ENCODE measurements at regions not wholly inside any gene's neighbourhood (a gene's known extent, or its start where the extent isn't known, plus 50 kb on each side); places are given as distances from the start of the nearest gene placed in this dataset.
"Not testable (repeated sequence)": the region's sequence is repeated elsewhere in the genome, so short reads cannot be mapped to it uniquely, and the experiment has no call there.

GRCh38 chr1:81738875-81739274 lies 61.9 kb upstream of the ADGRL2 start:
- no peak for DNase-seq

GRCh38 chr1:81733480-81733879 lies 67.3 kb upstream of the ADGRL2 start:
- DNase-seq: no peak

GRCh38 chr1:81731989-81732388 lies 68.7 kb upstream of the ADGRL2 start:
- DNase-seq: no peak

GRCh38 chr1:81730881-81731280 lies 69.9 kb upstream of the ADGRL2 start:
- no peak for DNase-seq

GRCh38 chr1:81730299-81730698 lies 70.4 kb upstream of the ADGRL2 start:
- DNase-seq: not testable (repeated sequence)

GRCh38 chr1:81729818-81730217 lies 70.9 kb upstream of the ADGRL2 start:
- no peak for DNase-seq

GRCh38 chr1:81729239-81729638 lies 71.5 kb upstream of the ADGRL2 start:
- no peak for DNase-seq

- no peak for DNase-seq
These were observed 74.9 kb upstream of the ADGRL2 start for GRCh38 chr1:81725823-81726222.

GRCh38 chr1:81722631-81723328 lies 78.0 kb upstream of the ADGRL2 start:
- not testable (repeated sequence) for DNase-seq

- DNase-seq: not testable (repeated sequence)
These were observed 80.5 kb upstream of the ADGRL2 start for GRCh38 chr1:81720256-81720655.

- DNase-seq: no peak
These were observed 83.5 kb upstream of the ADGRL2 start for GRCh38 chr1:81717230-81717629.

- DNase-seq: no peak
These were observed 85.3 kb upstream of the ADGRL2 start for GRCh38 chr1:81715391-81715790.

GRCh38 chr1:81714636-81715035 lies 86.1 kb upstream of the ADGRL2 start:
- DNase-seq: no peak

- no peak for DNase-seq
These were observed 88.3 kb upstream of the ADGRL2 start for GRCh38 chr1:81712425-81712824.

GRCh38 chr1:81710857-81711256 lies 89.9 kb upstream of the ADGRL2 start:
- no peak for DNase-seq

GRCh38 chr1:81708250-81708649 lies 92.5 kb upstream of the ADGRL2 start:
- no peak for DNase-seq

- DNase-seq: no peak
These were observed 93.9 kb upstream of the ADGRL2 start for GRCh38 chr1:81706650-81707435.

- DNase-seq: no peak
These were observed 96.8 kb upstream of the ADGRL2 start for GRCh38 chr1:81703756-81704463.

- no peak for DNase-seq
These were observed 97.4 kb upstream of the ADGRL2 start for GRCh38 chr1:81703391-81703755.

- DNase-seq: no peak
These were observed 97.8 kb upstream of the ADGRL2 start for GRCh38 chr1:81702903-81703302.

- no peak for DNase-seq
These were observed 98.5 kb upstream of the ADGRL2 start for GRCh38 chr1:81702079-81702715.

- no peak for DNase-seq
These were observed 99.8 kb upstream of the ADGRL2 start for GRCh38 chr1:81700728-81701470.

GRCh38 chr1:81699234-81699633 lies 101.5 kb upstream of the ADGRL2 start:
- DNase-seq: no peak

Data from NCI-H510A treated with DMSO at 0.1 percent for 48 hours (cell line).